ENCODE measurements at regions not wholly inside any gene's neighbourhood (a gene's known extent, or its start where the extent isn't known, plus 50 kb on each side); places are given as distances from the start of the nearest gene placed in this dataset.

DNA sequence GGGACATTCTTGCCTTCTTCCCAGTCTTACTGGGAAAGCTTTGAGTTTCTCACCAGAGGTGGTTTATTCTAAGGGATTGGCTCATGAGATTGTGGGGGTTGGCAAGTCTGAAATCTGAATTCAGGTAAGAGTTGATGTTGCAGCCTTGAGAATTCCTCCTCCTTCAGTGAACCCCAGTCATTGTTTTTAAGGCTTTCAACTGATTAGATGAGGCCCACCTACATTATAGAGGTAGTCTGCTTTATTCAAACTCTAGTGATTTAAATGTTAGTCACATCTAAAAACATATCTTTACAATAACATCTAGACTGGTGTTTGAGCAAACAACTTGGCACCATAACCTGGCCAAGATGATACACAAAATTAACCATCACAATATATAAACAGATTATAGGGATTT, 156.5 kb upstream of the MED14 start:
- DNase-seq (ENCODE audit: low read depth, low spot score) (no peak), FAIRE-seq (no peak)
- Histone ChIP-seq H3K27me3 (ENCODE audit: control insufficient read depth, extremely low read depth, insufficient read depth, low read length) (no peaks in the 10 kb centered on the region), H3K79me2 (ENCODE audit: control insufficient read depth, insufficient read depth, low read length) (no peaks in the 10 kb centered on the region), H3K9me1 (ENCODE audit: control insufficient read depth, extremely low read depth, insufficient read depth, low read length) (no peaks in the 10 kb centered on the region), H3K27ac (ENCODE audit: control insufficient read depth, insufficient read depth, low read length) (no peak overlapping the region), H3K9me3 (ENCODE audit: control insufficient read depth, low read depth, low read length) (no peaks in the 10 kb centered on the region), H3K4me2 (ENCODE audit: control insufficient read depth, extremely low read depth, insufficient read depth, low read depth, low read length) (no peak overlapping the region), H3K36me3 (ENCODE audit: control insufficient read depth in 2 of 2, extremely low read depth in 1 of 2, insufficient read depth in 2 of 2, low read length in 2 of 2) (no peaks in the 10 kb centered on the region), H2AFZ (ENCODE audit: control insufficient read depth, low read length) (no peak overlapping the region), H3K4me3 (ENCODE audit: control insufficient read depth in 2 of 3, extremely low read depth in 1 of 3, insufficient read depth in 2 of 3, low read depth in 1 of 3, low read length in 3 of 3) (no peak overlapping the region), H4K20me1 (ENCODE audit: control insufficient read depth, extremely low read depth, insufficient read depth, low read length) (no peaks in the 10 kb centered on the region), H3K4me1 (ENCODE audit: control insufficient read depth, extremely low read depth, insufficient read depth, low read length) (no peaks in the 10 kb centered on the region), H3K9ac (ENCODE audit: control insufficient read depth, extremely low read depth, insufficient read depth, low read length) (no peak overlapping the region)
- dilution Hi-C loops (cut with MboI; ENCODE audit: extremely low pct_ligation_motif_present, low sequenced_read_pairs): no loop called here
- TF ChIP-seq, protein P1, sequence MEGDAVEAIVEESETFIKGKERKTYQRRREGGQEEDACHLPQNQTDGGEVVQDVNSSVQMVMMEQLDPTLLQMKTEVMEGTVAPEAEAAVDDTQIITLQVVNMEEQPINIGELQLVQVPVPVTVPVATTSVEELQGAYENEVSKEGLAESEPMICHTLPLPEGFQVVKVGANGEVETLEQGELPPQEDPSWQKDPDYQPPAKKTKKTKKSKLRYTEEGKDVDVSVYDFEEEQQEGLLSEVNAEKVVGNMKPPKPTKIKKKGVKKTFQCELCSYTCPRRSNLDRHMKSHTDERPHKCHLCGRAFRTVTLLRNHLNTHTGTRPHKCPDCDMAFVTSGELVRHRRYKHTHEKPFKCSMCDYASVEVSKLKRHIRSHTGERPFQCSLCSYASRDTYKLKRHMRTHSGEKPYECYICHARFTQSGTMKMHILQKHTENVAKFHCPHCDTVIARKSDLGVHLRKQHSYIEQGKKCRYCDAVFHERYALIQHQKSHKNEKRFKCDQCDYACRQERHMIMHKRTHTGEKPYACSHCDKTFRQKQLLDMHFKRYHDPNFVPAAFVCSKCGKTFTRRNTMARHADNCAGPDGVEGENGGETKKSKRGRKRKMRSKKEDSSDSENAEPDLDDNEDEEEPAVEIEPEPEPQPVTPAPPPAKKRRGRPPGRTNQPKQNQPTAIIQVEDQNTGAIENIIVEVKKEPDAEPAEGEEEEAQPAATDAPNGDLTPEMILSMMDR (optimal IDR thresholded peaks at IDR 0.05 in 1 of 3, IDR thresholded peaks at IDR 0.05 in 1 of 3, conservative IDR thresholded peaks at IDR 0.05 in 1 of 3; ENCODE audit: extremely low read depth in 1 of 3, insufficient read depth in 2 of 3, low read length in 3 of 3): no peak
- no peak for TF ChIP-seq EZH2 (IDR thresholded peaks at IDR 0.05; ENCODE audit: low read length)

DNA sequence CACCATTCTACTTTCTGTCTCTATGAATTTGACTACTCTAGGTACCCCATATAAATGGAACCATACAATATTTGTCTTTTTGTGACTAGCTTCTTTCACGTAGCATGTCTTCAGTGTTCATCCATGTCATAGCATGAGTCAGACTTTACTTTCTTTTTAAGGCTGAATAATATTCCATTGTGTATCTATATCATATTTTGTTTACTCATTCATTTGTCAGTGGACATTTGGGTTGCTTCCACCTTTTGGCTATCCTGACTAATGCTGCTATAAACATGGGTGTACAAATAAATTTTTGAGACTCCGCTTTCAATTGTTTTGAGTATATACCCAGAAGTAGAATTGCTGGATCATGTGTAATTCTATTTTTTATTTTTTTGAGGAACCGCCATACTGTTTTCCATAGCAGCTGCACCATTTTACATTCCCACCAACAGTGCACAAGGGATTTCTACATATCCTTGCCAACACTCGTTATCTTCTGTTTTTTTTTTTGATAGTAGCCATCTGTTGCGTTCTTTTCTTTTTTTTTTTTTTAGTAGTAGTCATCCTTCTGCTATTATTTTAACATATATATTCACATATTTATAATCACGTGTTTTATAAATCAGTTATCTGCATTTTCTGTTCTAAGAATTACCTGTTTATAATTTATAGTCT, 158.0 kb upstream of the MED14 start:
- H3K27ac ChIP-seq (ENCODE audit: control insufficient read depth, insufficient read depth, low read length): no peak overlapping the region
- dilution Hi-C loops (cut with MboI; ENCODE audit: extremely low pct_ligation_motif_present, low sequenced_read_pairs): no loop called here

More for the DNA sequence above, 158.0 kb upstream of the MED14 start:
- Histone ChIP-seq H3K27me3 (ENCODE audit: control insufficient read depth, extremely low read depth, insufficient read depth, low read length) (no peaks in the 10 kb centered on the region), H3K4me3 (ENCODE audit: control insufficient read depth in 2 of 3, extremely low read depth in 1 of 3, insufficient read depth in 2 of 3, low read depth in 1 of 3, low read length in 3 of 3) (no peak overlapping the region), H3K36me3 (ENCODE audit: control insufficient read depth in 2 of 2, extremely low read depth in 1 of 2, insufficient read depth in 2 of 2, low read length in 2 of 2) (no peaks in the 10 kb centered on the region), H3K4me1 (ENCODE audit: control insufficient read depth, extremely low read depth, insufficient read depth, low read length) (no peaks in the 10 kb centered on the region), H2AFZ (ENCODE audit: control insufficient read depth, low read length) (no peak overlapping the region), H3K9ac (ENCODE audit: control insufficient read depth, extremely low read depth, insufficient read depth, low read length) (no peak overlapping the region), H3K9me1 (ENCODE audit: control insufficient read depth, extremely low read depth, insufficient read depth, low read length) (no peaks in the 10 kb centered on the region), H3K4me2 (ENCODE audit: control insufficient read depth, extremely low read depth, insufficient read depth, low read depth, low read length) (no peak overlapping the region), H4K20me1 (ENCODE audit: control insufficient read depth, extremely low read depth, insufficient read depth, low read length) (no peaks in the 10 kb centered on the region), H3K9me3 (ENCODE audit: control insufficient read depth, low read depth, low read length) (no peaks in the 10 kb centered on the region), H3K79me2 (ENCODE audit: control insufficient read depth, insufficient read depth, low read length) (no peaks in the 10 kb centered on the region)
- DNase-seq (ENCODE audit: low read depth, low spot score): no peak
- no peak for FAIRE-seq
- TF ChIP-seq, protein P1 (optimal IDR thresholded peaks at IDR 0.05 in 1 of 3, IDR thresholded peaks at IDR 0.05 in 1 of 3, conservative IDR thresholded peaks at IDR 0.05 in 1 of 3; ENCODE audit: extremely low read depth in 1 of 3, insufficient read depth in 2 of 3, low read length in 3 of 3): no peak
- no peak for TF ChIP-seq EZH2 (IDR thresholded peaks at IDR 0.05; ENCODE audit: low read length)

Data from keratinocyte (primary cell).